GM12875 (cell line): ENCODE measurements at regions not wholly inside any gene's neighbourhood (a gene's known extent, or its start where the extent isn't known, plus 50 kb on each side); places are given as distances from the start of the nearest gene placed in this dataset.

Experiments used
- H3K4me3 ChIP-seq: one replicate; pipeline ENCODE4 v1.5.1; 2011; ENCODE audit warnings: low read depth, low read length, control low read depth
- TF ChIP-seq, protein P1 (sequence below): IDR thresholded peaks from 2 replicates; pipeline ENCODE4 v1.5.1; 2011; ENCODE audit warnings: low read depth, mild to moderate bottlenecking, control low read depth, inconsistent platforms, low read length, moderate library complexity, borderline replicate concordance; ENCODE audit not compliant: insufficient read depth

DNA sequence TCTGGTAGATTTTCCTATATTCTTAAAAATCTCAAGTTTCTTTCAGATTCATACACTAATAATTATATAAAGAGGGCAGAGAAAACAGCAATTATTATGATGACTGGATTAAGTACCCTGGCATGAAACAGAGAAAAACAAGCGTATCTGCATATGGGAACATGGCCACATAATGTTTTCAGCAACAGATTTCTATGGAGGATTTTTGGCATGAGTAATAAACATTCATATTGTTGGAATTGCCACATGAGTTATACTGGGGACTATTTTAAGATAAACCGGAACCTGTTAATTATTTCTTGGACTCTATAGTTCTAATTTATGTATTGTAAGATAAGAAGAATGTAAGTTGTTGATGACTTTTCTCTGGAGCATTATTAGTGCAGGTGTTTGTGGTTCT, 112.7 kb downstream of the OXSM start:
- H3K4me3 ChIP-seq, result no peak overlapping the region
- TF ChIP-seq, protein P1, sequence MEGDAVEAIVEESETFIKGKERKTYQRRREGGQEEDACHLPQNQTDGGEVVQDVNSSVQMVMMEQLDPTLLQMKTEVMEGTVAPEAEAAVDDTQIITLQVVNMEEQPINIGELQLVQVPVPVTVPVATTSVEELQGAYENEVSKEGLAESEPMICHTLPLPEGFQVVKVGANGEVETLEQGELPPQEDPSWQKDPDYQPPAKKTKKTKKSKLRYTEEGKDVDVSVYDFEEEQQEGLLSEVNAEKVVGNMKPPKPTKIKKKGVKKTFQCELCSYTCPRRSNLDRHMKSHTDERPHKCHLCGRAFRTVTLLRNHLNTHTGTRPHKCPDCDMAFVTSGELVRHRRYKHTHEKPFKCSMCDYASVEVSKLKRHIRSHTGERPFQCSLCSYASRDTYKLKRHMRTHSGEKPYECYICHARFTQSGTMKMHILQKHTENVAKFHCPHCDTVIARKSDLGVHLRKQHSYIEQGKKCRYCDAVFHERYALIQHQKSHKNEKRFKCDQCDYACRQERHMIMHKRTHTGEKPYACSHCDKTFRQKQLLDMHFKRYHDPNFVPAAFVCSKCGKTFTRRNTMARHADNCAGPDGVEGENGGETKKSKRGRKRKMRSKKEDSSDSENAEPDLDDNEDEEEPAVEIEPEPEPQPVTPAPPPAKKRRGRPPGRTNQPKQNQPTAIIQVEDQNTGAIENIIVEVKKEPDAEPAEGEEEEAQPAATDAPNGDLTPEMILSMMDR, result no peak

DNA sequence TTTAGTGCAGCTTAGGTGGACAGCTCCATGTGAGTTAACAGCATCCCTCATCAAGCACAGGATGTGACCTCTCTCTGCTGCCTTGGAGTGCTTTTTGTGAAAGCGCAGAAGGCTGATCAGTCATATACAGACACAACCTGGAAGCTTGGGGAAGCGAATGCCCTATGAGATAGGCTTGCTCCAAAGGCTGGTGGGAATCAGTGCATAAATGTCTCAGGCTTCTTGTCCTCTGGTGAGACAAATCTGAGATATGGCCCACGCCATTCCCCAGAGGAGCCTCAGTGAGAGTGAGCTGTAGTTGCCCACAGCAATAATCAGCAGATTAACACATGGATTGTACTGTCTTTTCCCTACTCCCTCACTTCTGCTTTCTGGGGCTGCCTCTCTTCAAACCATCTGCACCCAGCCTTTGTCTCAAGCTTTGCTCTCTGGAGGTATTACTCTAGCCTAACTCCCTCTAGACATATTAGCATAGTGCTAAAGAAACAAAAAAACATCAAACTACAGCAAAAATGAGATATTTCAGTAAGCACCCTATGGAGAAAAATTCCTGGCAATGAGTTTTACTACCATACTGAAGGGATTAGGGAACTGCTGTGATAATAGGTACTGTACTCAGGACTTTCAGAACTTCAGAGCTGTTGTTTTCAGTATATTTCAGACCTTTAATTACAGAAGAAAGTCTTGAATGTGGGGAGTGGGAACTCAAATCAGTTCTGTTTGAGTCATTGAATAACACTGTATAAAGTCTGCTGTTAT, 113.7 kb downstream of the OXSM start:
- TF ChIP-seq, protein P1, result no peak
- no peak overlapping the region for H3K4me3 ChIP-seq

DNA sequence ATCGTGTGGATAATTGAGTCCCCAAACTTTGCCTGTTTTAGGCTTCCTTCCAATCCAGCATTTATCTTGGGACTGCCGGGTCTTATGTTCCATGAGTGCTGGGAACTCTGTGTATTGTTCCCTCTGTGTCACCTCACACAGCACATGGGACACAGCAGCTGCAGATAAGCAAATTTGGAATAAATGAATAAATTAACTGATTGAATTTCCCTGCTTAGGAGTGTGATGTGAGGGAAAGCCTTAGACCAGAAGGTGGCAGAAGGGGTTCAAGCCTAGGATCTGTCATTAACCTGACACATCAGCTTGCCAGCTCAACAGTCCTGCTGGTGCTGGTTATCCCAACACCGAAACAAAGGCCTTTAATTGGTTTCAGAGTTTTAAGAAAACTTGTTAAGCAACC, 114.3 kb downstream of the OXSM start:
- no peak overlapping the region for H3K4me3 ChIP-seq
- TF ChIP-seq, protein P1, result no peak

DNA sequence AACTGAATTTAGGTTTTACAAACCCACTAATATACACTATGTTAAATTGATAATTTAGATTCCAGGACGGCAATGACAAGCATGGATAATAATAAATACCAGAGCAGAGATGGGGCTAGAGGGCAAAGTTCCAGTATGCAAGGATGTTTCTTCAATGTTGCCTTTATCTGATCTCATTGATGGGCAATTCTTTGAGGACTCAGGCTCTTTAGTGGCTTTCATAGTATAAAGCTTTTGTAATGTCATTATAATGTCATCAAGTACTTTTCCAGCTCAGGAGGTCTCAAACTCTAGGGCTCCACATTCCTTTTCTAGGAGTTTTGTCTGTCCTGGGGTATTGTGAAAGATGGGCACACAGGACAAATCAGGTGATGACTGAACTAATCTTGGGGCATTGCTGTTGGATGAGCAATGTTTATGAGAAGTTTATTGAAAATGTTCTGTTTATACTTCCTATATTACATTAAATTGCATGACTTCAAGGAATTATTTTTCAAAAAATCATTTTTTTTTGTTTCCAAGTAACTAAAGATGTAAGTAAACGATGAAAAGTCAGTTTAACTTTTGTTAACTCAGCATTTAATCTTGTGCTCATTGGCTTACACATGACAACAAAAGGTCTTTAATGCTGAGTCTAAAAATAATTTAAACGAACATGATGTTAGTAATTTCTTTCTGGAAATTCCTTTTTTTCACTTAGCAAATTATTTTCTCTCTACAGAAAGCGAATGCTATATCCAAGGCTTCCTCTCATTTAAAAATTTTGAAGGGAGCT, 116.4 kb downstream of the OXSM start:
- TF ChIP-seq, protein P1, result no peak
- H3K4me3 ChIP-seq, result no peak overlapping the region

DNA sequence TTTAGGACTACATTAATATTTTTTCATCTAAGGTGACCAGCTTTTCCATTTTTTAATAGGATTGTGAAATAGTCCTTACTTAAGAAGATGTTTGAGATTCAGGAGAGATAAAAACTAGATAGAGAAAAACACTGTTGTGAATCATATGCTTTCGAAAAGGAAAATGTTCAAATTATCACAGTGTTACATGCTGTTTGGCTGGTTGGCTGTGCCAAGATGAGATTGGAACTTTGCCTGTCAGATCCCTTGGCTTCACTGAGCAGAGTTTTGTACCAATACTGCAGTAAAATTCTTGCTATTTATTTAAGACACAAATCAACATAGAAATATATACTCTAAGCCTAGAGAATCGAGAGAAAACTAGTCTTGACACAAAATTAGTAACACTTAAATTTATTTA, 117.2 kb downstream of the OXSM start:
- TF ChIP-seq, protein P1, result no peak
- H3K4me3 ChIP-seq, result no peak overlapping the region

DNA sequence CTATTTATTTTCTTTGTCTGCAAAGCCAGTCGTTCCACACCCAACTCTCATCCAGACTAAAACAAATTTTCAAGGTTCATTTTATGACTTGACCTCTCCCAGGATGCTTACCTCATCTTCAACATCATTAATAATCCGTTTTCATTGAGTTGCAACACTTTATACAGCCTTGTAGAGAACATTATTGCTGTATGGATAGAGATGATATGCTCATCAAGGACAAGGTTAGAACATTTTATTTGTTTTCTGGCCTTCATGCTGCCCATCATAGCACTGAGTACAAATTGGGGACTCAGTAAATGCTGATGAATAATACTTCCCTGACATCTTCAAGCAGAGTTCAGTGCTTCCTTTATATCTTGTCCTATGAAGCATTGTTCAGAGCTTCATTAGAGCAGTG, 120.2 kb downstream of the OXSM start:
- no peak overlapping the region for H3K4me3 ChIP-seq
- TF ChIP-seq, protein P1, result no peak

DNA sequence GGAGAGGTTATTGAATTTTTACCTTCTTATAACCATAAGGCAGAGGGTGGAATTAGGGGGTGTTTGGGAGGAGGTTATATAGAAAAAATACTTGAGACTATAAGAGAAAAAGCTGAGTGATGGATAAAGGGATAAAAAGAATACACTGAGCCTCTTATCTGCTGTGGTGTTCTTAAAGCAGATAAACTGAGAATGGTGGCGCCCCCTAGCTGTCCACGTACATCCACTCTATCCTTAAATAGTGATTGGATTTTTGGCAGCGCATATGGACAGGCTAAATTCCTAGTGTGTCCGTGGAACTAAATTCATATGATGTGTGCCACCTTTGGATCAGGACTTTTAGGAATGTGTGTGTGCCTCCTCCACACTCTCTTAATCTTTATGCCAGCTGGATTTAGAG, 121.1 kb downstream of the OXSM start:
- TF ChIP-seq, protein P1, result peak; percentile 58
- no peak overlapping the region for H3K4me3 ChIP-seq
